RWPE2 (cell line): ENCODE measurements at regions not wholly inside any gene's neighbourhood (a gene's known extent, or its start where the extent isn't known, plus 50 kb on each side); places are given as distances from the start of the nearest gene placed in this dataset.

Experiments
- ATAC-seq: fragments of 200-7000 bp; cut with Tn5 transposase; 3 replicates; pipeline ENCODE4 v1.9.1; 2021; ENCODE audit warnings: low read depth
- DNase-seq: peaks from one replicate; pipeline ENCODE4 v3.0.0-alpha.2; 2020; ENCODE audit warnings: low spot score
- H3K27ac ChIP-seq: fragments of 450-650 bp; 2 replicates; pipeline ENCODE4 v1.5.1; 2017; ENCODE audit warnings: mild to moderate bottlenecking; ENCODE audit not compliant: poor library complexity, severe bottlenecking
- H3K27me3 ChIP-seq: fragments of 250-450 bp; sonication (Bioruptor Pico); 2 replicates; pipeline ENCODE4 v1.5.1; 2021; ENCODE audit warnings: mild to moderate bottlenecking, moderate library complexity; ENCODE audit not compliant: insufficient read depth, poor library complexity, severe bottlenecking
- H3K36me3 ChIP-seq: fragments of 250-450 bp; sonication (Bioruptor Pico); 2 replicates; pipeline ENCODE4 v1.5.1; 2020; ENCODE audit warnings: low read depth, mild to moderate bottlenecking, moderate library complexity
- H3K4me1 ChIP-seq: fragments of 250-450 bp; sonication (Bioruptor Pico); 2 replicates; pipeline ENCODE4 v1.5.1; 2021; ENCODE audit warnings: mild to moderate bottlenecking, moderate library complexity; ENCODE audit not compliant: insufficient read depth, poor library complexity, severe bottlenecking
- H3K4me3 ChIP-seq: fragments of 250-450 bp; sonication (Bioruptor Pico); 2 replicates; pipeline ENCODE4 v1.5.1; 2021; ENCODE audit warnings: mild to moderate bottlenecking, moderate library complexity; ENCODE audit not compliant: severe bottlenecking
- H3K9me3 ChIP-seq: fragments of 250-450 bp; sonication (Bioruptor Pico); 2 replicates; pipeline ENCODE4 v1.5.1; 2021; ENCODE audit warnings: mild to moderate bottlenecking, moderate library complexity; ENCODE audit not compliant: severe bottlenecking
- CTCF ChIP-seq: fragments of 450-650 bp; IDR thresholded peaks from one replicate; pipeline ENCODE4 v1.5.1; 2017; ENCODE audit warnings: mild to moderate bottlenecking, moderate library complexity; ENCODE audit not compliant: poor library complexity, severe bottlenecking

GRCh38 chr14:76939015-76939742 is 89.3 kb downstream of the IRF2BPL start:
- DNase-seq (no peak), ATAC-seq (no peak)

GRCh38 chr14:76938092-76938500 is 90.4 kb downstream of the IRF2BPL start:
- Histone ChIP-seq H3K36me3 (no peaks in the 10 kb centered on the region), H3K27ac (peak overlapping the region; percentile 47), H3K9me3 (no peaks in the 10 kb centered on the region), H3K27me3 (no peaks in the 10 kb centered on the region), H3K4me3 (no peak overlapping the region), H3K4me1 (peaks cover 17% of the 10 kb centered on the region)
- DNase-seq (no peak), ATAC-seq (peak; percentile 74)
- peak; percentile 12 for TF ChIP-seq CTCF

More at GRCh38 chr14:76939015-76939742, 89.3 kb downstream of the IRF2BPL start:
- peaks cover 17% of the 10 kb centered on the region for H3K4me1 ChIP-seq
- H3K4me3 ChIP-seq = no peak overlapping the region
- no peaks in the 10 kb centered on the region for H3K36me3 ChIP-seq
- no peak for TF ChIP-seq CTCF
- H3K27me3 ChIP-seq = no peaks in the 10 kb centered on the region
- peak overlapping the region; percentile 47 for H3K27ac ChIP-seq
- no peaks in the 10 kb centered on the region for H3K9me3 ChIP-seq

GRCh38 chr14:76937181-76938091 is 91.1 kb downstream of the IRF2BPL start:
- peak; percentile 43; the same call in 2 of the 3 replicates for ATAC-seq
- no peak for TF ChIP-seq CTCF

GRCh38 chr14:76936483-76936882 is 92.0 kb downstream of the IRF2BPL start:
- H3K27ac ChIP-seq = no peak overlapping the region
- no peaks in the 10 kb centered on the region for H3K36me3 ChIP-seq
- no peaks in the 10 kb centered on the region for H3K27me3 ChIP-seq
- ATAC-seq = no peak
- no peaks in the 10 kb centered on the region for H3K9me3 ChIP-seq
- no peak for TF ChIP-seq CTCF
- peaks cover 17% of the 10 kb centered on the region for H3K4me1 ChIP-seq
- no peak for DNase-seq
- H3K4me3 ChIP-seq = no peak overlapping the region

More at GRCh38 chr14:76937181-76938091, 91.1 kb downstream of the IRF2BPL start:
- Histone ChIP-seq H3K4me1 (peaks cover 17% of the 10 kb centered on the region), H3K9me3 (no peaks in the 10 kb centered on the region), H3K36me3 (no peaks in the 10 kb centered on the region), H3K27me3 (no peaks in the 10 kb centered on the region), H3K4me3 (no peak overlapping the region), H3K27ac (peak overlapping the region; percentile 47)
- no peak for DNase-seq
